ENCODE measurements at regions not wholly inside any gene's neighbourhood (a gene's known extent, or its start where the extent isn't known, plus 50 kb on each side); places are given as distances from the start of the nearest gene placed in this dataset.

- Histone ChIP-seq H3K36me3 (no peaks in the 10 kb centered on the region), H3K27me3 (no peaks in the 10 kb centered on the region), H3K4me3 (no peak overlapping the region), H3K27ac (no peak overlapping the region), H3K9me3 (peaks cover 0 to 10% (median 0%) of the 10 kb centered on the region in 12 donors), H3K4me1 (no peaks in the 10 kb centered on the region)
- no peak for ATAC-seq
- TF ChIP-seq POLR2A (IDR thresholded peaks at IDR 0.05) (no peak), CTCF (IDR thresholded peaks at IDR 0.05) (no peak)
- 90 to 94% (median 92%) methylated on average over 3 of the region's 3 CpGs for WGBS, 4 donors
- intact Hi-C loops (cut with DNase I) = no loop called here
- DNase-seq = no peak
Measured at GRCh38 chr11:81839016-81839415, 894.6 kb downstream of the FAM181B start.

- H3K27ac ChIP-seq = no peak overlapping the region
- H3K9me3 ChIP-seq = peaks cover 0 to 21% (median 7%) of the 10 kb centered on the region in 12 donors
- intact Hi-C loops (cut with DNase I) = no loop called here
- no peaks in the 10 kb centered on the region for H3K27me3 ChIP-seq
- TF ChIP-seq CTCF (IDR thresholded peaks at IDR 0.05) (no peak), POLR2A (IDR thresholded peaks at IDR 0.05) (no peak)
- no peaks in the 10 kb centered on the region for H3K36me3 ChIP-seq
- no peak overlapping the region for H3K4me3 ChIP-seq
- DNase-seq (no peak), ATAC-seq (no peak)
- no peaks in the 10 kb centered on the region for H3K4me1 ChIP-seq
Measured at GRCh38 chr11:81829976-81830375, 903.7 kb downstream of the FAM181B start.

- DNase-seq (no peak), ATAC-seq (no peak)
- intact Hi-C loops (cut with DNase I) = no loop called here
- no peak overlapping the region for H3K27ac ChIP-seq
- peaks cover 0 to 6% (median 0%) of the 10 kb centered on the region in 9 donors for H3K27me3 ChIP-seq
- no peaks in the 10 kb centered on the region for H3K36me3 ChIP-seq
- H3K4me3 ChIP-seq = no peak overlapping the region
- H3K9me3 ChIP-seq = no peaks in the 10 kb centered on the region
- H3K4me1 ChIP-seq = no peaks in the 10 kb centered on the region
- no peak for TF ChIP-seq CTCF (IDR thresholded peaks at IDR 0.05)
- TF ChIP-seq POLR2A (IDR thresholded peaks at IDR 0.05) = no peak
Measured at GRCh38 chr11:81825346-81825745, 908.3 kb downstream of the FAM181B start.

- H3K27me3 ChIP-seq = peaks cover 0 to 6% (median 0%) of the 10 kb centered on the region in 9 donors
- WGBS, 4 donors = 67 to 98% (median 92%) methylated on average over 2 of the region's 2 CpGs
- no peak overlapping the region for H3K4me3 ChIP-seq
- no peaks in the 10 kb centered on the region for H3K36me3 ChIP-seq
- no peak for DNase-seq
- no peaks in the 10 kb centered on the region for H3K4me1 ChIP-seq
- intact Hi-C loops (cut with DNase I) = no loop called here
- TF ChIP-seq POLR2A (IDR thresholded peaks at IDR 0.05) (no peak), CTCF (IDR thresholded peaks at IDR 0.05) (no peak)
- H3K27ac ChIP-seq = no peak overlapping the region
- ATAC-seq = no peak
- H3K9me3 ChIP-seq = no peaks in the 10 kb centered on the region
Measured at GRCh38 chr11:81819462-81819861, 914.2 kb downstream of the FAM181B start.

All from heart left ventricle (tissue), 16 donors.